ENCODE measurements at regions not wholly inside any gene's neighbourhood (a gene's known extent, or its start where the extent isn't known, plus 50 kb on each side); places are given as distances from the start of the nearest gene placed in this dataset.
"Not testable (repeated sequence)": the region's sequence is repeated elsewhere in the genome, so short reads cannot be mapped to it uniquely, and the experiment has no call there.

DNA sequence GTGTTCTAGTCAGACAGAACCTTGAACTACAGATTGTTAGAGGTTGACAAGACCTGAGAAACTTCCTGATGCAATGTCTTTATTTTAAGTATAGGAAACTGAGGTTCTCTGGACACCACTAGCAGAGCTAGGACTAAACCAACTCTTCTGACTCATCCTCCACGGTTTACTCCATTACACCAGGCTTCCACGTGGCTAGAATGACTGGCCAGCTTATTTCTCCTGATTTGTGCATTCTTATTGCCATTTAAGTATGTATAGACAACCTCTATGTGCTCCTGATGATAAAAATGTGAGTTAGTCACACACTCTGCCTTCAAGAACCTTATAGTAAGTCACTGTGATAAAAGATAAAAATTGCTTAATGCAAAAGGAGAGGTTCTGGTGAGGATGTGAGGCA is 182.7 kb downstream of the MEX3B start:
- DNase-seq: no peak

DNA sequence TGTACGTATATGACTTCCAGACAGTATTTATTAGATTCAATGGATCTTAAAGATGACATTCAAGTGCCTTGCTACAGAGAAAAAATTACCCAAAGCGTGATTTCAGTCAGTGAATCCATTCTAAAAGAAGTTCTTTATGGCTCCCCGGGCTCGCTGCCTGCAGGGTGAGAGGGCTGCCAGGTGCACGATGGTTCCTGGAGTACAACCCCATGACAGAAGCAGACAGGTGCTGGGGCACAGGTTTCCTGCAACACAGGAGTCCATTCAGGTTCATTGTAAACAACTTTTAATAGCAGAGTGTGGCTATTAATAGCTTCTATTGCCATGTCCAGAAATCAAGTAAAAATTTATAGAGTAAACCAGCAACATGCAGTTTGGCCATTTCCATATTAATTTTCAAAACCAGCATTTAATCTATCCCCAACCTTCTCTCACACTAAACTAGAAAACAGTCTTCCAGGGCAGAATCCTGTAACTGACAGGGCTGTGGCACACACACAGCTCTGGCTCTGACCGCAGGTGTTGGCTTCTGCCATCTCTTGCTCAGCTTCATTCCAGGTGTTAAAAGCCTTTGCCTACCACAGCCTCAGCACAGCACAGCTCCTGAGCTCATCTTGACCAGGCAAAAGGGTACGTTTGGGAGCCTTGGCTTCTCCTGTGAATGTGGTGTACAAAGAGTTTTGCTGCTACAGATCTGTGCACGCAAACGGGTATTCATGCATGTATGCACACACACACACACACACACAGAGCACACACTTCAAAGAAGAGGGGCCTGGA is 185.9 kb downstream of the MEX3B start:
- peak; percentile 34 for DNase-seq

DNA sequence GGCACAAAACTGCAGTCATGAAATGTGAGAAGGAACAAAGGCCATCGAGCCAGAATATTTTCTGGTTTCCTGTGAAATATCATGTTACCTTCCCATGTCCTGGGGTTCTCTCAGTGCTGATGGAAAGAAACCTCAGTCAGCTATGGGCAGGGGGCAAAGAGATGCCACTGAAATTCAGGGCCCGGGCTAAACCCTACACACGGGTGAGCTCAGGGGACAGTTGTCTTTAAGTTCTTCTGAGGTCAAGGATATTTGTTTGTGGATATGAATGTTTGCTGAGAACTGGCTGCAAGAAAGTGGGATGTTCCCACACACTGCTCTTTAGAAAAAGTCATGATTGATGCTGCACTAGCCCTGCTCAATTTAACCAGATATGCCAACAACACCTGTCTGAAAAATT is 187.2 kb downstream of the MEX3B start:
- DNase-seq: no peak

GRCh38 chr15:81858136-81858535 is 187.7 kb downstream of the MEX3B start:
- DNase-seq: no peak

DNA sequence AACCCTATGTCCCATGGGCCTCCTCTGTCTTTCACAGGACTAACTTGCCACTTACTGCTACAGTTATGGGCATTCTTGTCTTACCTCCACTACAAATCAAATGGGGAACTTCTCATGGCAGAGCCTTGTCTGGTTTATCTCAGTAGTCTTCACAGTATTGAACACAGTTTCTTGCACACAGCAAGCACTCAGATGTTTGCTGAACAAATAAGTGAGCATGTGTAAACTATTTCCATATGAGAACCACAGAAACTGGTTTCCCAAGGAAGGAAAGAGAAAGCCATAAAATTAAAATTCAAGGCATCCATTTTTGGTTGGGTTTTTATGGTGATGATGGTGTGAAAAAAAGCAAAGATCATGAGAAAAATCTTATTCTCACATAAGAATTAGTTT is 189.2 kb downstream of the MEX3B start:
- no peak for DNase-seq

- DNase-seq: no peak
Measured at GRCh38 chr15:81856001-81856633, 189.7 kb downstream of the MEX3B start.

DNA sequence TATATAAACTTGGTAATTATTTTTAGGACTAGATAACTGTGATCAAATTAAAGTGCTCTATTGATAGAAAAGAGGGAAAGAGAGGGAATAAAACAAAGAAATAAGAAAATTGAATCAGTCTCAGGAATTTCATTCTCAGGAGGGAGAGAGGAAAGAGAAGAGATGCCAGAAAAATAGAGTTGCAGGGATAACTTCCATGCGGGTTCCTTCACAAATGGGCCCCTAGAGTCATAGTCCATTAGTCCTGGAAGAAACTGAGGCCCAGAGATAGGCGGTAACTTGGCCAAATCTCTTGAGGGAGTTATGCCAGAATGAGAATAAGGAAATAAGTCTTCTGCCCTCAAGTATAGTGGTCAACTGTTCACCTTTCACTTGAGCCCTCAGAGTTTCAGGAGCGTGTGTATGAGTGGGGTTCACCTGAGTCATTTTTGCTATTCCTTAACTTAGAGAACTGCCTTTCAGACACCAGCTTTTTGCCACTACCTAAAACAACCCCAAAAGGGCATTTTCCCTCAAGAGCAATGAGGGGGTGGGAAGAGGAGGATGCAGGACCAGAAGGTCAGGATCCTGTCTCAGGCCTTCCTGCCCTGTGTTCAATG is 192.6 kb downstream of the MEX3B start:
- DNase-seq: no peak

DNA sequence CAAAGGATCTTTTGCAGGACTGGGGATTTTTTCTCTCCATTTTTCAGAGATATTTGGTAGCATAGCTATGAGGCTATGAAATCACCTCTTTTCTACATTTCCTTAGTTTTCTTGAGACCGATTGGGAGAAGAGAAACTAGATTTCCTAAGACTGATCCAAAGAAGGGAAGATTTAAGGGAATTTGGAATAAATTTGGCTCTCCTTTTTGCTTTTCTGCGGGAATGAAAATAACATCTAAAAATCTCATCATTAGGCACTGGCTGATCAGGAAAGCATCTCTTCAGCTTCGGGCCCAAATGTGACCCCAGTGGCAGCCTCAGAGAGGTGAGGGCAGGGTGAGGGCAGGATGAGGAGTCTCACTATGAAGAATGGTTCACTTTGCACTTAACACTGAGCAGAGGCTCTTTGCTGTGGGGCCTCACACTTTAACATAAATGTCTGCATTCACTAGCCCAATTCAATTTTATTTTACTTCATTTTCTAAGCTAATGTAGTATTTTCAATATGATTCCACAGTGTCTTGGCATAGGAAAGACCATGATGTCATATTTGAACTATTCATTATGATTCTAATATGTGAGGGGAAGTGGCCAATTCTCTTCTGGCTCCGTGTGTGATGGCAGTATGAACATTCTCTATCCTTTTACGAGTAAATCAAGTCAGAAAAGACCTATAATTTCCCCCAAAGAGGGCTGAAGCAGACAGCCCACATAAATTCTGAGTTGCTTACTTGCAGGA is 193.2 kb downstream of the MEX3B start:
- no peak for DNase-seq

- DNase-seq: no peak
Measured at GRCh38 chr15:81851757-81852156, 194.1 kb downstream of the MEX3B start.

GRCh38 chr15:81851325-81851724 is 194.5 kb downstream of the MEX3B start:
- DNase-seq: no peak

DNA sequence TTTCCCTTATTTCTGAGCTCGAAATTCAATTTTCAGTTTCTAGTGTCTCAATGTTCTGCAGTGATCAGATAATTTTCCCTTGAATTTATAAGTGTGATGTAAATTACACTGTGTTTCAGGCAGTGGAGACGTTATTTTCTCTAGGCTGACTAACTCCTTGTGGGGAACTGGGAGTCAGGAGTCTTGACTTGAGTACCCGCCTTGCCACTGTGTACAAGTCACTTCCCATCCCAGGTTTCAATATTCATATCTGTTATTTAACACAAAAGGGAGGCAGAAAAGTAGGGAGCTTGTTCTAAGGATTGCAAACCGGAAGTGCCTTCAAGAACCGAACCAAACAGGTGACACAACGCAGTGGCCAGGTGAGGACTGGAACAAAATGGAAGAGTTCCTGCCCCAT is 196.5 kb downstream of the MEX3B start:
- DNase-seq: no peak

GRCh38 chr15:81848701-81849100 is 197.1 kb downstream of the MEX3B start:
- no peak for DNase-seq

- DNase-seq: no peak
Measured at GRCh38 chr15:81843757-81844407, 201.9 kb downstream of the MEX3B start.

GRCh38 chr15:81843226-81843625 is 202.6 kb downstream of the MEX3B start:
- no peak for DNase-seq

GRCh38 chr15:81839387-81839786 is 206.4 kb downstream of the MEX3B start:
- DNase-seq: no peak

GRCh38 chr15:81835731-81836130 is 210.1 kb downstream of the MEX3B start:
- no peak for DNase-seq

- no peak for DNase-seq
Measured at GRCh38 chr15:81830520-81830919, 215.3 kb downstream of the MEX3B start.

DNA sequence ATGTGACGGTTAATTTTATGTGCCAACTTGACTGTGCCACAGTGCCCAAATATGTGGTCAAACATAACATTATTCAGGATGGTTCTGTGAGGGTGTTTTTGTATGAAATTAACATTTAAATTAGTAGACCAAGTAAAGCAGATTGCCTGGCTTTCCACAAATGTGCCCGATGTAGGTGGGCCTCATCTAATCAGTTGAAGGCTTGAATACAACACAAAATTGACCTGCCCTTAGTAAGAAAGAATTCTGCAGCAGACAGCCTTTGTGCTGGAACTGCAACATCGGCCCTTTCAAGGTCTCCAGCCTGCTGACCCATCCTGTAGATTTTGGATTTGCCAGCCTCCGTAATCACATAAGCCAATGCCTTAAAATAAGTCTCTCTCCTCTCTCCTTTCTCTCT is 215.9 kb downstream of the MEX3B start:
- no peak for DNase-seq

GRCh38 chr15:81828135-81828534 is 217.7 kb downstream of the MEX3B start:
- DNase-seq: no peak

- DNase-seq: no peak
Measured at GRCh38 chr15:81825136-81825535, 220.7 kb downstream of the MEX3B start.

DNA sequence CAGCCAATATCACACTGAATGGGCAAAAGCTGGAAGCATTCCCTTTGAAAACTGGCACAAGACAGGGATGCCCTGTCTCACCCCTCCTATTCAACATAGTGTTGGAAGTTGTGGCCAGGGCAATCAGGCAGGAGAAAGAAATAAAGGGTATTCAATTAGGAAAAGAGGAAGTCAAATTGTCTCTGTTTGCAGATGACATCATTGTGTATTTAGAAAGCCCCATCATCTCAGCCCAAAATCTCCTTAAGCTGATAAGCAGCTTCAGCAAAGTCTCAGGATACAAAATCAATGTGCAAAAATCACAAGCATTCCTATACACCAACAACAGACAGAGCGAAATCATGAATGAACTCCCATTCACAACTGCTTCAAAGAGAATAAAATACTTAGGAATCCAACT is 223.2 kb downstream of the MEX3B start:
- DNase-seq: not testable (repeated sequence)

- DNase-seq: no peak
Measured at GRCh38 chr15:81819924-81820635, 225.7 kb downstream of the MEX3B start.

Data from NCI-H187 treated with DMSO at 0.1 percent for 48 hours (cell line).